ENCODE measurements at regions not wholly inside any gene's neighbourhood (a gene's known extent, or its start where the extent isn't known, plus 50 kb on each side); places are given as distances from the start of the nearest gene placed in this dataset.

DNA sequence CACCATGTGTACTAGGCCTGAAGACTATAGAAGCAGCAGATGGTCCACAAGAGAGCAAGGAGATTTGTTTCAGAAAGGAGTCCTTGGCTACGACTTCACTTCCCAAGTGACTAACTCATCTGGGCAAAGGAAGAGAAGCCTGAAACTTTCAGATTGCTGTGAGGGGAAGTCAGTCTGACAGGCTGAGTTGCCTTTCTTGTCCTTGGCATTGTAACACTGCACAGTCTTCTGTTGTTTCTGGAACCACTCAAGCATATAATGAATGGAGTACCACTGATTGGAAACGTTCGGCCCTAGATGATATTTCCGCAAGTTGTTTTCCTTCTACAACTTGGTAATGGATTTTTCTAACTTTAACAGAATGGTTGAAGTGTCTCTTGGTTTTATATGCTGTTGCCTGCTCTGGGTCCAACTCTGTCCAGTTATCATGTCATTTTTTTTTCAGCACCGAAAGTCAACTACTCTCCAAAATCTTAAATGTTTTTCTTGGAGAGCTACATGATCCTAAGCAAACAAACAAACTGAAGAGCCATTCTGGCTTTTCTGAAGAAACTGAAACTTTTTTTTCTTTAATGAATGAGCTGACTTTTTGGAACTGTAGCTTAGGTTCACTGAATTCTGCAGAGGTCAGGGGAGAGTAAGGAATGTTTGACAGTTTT lies 685.7 kb downstream of the MECOM start:
- no peak for DNase-seq
- Mint-ChIP-seq H3K9me3 (no peaks in the 10 kb centered on the region), H3K27ac (no peak overlapping the region), H3K36me3 (ENCODE audit: low read depth) (no peaks in the 10 kb centered on the region), H3K27me3 (ENCODE audit: insufficient read depth) (no peaks in the 10 kb centered on the region), H3K4me3 (no peak overlapping the region), H3K4me1 (no peaks in the 10 kb centered on the region)
- TF ChIP-seq, protein P1, sequence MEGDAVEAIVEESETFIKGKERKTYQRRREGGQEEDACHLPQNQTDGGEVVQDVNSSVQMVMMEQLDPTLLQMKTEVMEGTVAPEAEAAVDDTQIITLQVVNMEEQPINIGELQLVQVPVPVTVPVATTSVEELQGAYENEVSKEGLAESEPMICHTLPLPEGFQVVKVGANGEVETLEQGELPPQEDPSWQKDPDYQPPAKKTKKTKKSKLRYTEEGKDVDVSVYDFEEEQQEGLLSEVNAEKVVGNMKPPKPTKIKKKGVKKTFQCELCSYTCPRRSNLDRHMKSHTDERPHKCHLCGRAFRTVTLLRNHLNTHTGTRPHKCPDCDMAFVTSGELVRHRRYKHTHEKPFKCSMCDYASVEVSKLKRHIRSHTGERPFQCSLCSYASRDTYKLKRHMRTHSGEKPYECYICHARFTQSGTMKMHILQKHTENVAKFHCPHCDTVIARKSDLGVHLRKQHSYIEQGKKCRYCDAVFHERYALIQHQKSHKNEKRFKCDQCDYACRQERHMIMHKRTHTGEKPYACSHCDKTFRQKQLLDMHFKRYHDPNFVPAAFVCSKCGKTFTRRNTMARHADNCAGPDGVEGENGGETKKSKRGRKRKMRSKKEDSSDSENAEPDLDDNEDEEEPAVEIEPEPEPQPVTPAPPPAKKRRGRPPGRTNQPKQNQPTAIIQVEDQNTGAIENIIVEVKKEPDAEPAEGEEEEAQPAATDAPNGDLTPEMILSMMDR (conservative IDR thresholded peaks at IDR 0.05) = no peak
- H3K4me1 ChIP-seq (ENCODE audit: control insufficient read depth, insufficient read depth, low read length) = no peaks in the 10 kb centered on the region
- no peak overlapping the region for H3K27ac ChIP-seq (ENCODE audit: low read depth, low read length)
- no peaks in the 10 kb centered on the region for H3K36me3 ChIP-seq (ENCODE audit: control insufficient read depth, insufficient read depth, low read length)
- H3K9ac ChIP-seq (ENCODE audit: extremely low read depth, low read length, poor library complexity, severe bottlenecking) = no peak overlapping the region
- no peaks in the 10 kb centered on the region for H3K27me3 ChIP-seq (ENCODE audit: control insufficient read depth, insufficient read depth, low read length, poor library complexity, severe bottlenecking)
- H3K9me3 ChIP-seq (ENCODE audit: control insufficient read depth, low read length) = no peaks in the 10 kb centered on the region
- WGBS, 2 experiments (ENCODE audit: insufficient coverage in 1 of 2, insufficient read length in 1 of 2) = 93 to 100% methylated on average over 2 to 5 of the region's 5 CpGs
- no peak overlapping the region for H3K4me3 ChIP-seq (ENCODE audit: low read length)

DNA sequence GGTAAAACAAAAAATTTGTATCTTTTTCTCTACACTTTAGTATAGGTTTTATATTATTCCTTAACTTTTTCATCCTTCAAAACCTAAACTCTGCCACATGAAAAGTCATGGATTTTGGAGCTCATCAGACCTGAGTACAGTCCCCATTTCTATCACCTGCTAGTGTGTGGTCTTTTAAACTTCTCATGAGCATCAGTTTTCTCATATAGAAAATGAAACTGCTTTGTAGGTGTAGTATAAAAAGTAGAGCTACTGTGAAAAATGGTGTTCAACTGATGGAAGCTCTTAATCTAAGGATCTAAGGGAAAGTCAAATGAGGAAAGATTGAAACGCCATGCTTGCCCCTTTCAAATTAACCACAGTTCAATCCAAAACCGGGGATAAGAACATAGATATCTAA lies 686.5 kb downstream of the MECOM start:
- 90% methylated on average over 2 of the region's 2 CpGs; no CpG with 5 or more reads in 1 of the 2 experiments for WGBS, 2 experiments (ENCODE audit: insufficient coverage in 1 of 2, insufficient read length in 1 of 2)
- DNase-seq = no peak
- no peak overlapping the region for H3K27ac Mint-ChIP-seq
- TF ChIP-seq, protein P1 (conservative IDR thresholded peaks at IDR 0.05) = no peak
- no peaks in the 10 kb centered on the region for H3K9me3 Mint-ChIP-seq
- H3K4me3 Mint-ChIP-seq = no peak overlapping the region
- no peaks in the 10 kb centered on the region for H3K27me3 Mint-ChIP-seq (ENCODE audit: insufficient read depth)
- Histone ChIP-seq H3K9ac (ENCODE audit: extremely low read depth, low read length, poor library complexity, severe bottlenecking) (no peak overlapping the region), H3K4me3 (ENCODE audit: low read length) (no peak overlapping the region), H3K9me3 (ENCODE audit: control insufficient read depth, low read length) (no peaks in the 10 kb centered on the region), H3K36me3 (ENCODE audit: control insufficient read depth, insufficient read depth, low read length) (no peaks in the 10 kb centered on the region), H3K27me3 (ENCODE audit: control insufficient read depth, insufficient read depth, low read length, poor library complexity, severe bottlenecking) (no peaks in the 10 kb centered on the region), H3K4me1 (ENCODE audit: control insufficient read depth, insufficient read depth, low read length) (no peaks in the 10 kb centered on the region), H3K27ac (ENCODE audit: low read depth, low read length) (no peak overlapping the region)
- H3K4me1 Mint-ChIP-seq = no peaks in the 10 kb centered on the region
- no peaks in the 10 kb centered on the region for H3K36me3 Mint-ChIP-seq (ENCODE audit: low read depth)

DNA sequence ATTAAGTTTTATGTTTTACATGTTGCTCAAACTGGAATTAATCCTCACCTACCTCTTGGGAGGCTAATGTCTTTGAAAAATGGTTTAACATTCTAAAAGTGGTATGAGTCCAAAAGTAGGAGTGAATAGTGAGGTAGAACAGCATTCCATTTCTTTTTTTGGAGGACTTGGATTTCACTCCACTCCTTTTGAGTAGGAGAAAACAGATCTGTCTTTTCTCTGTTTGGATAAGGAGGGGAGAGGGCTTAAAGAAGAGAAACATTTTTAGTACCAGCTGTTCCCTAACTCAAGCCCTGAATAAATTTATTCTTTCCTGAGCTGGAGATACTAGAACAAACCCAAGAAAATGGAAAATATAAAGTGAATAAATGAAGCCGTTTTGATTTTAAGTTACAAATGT lies 687.9 kb downstream of the MECOM start:
- H3K27ac Mint-ChIP-seq = no peak overlapping the region
- H3K4me3 ChIP-seq (ENCODE audit: low read length) = no peak overlapping the region
- H3K27me3 Mint-ChIP-seq (ENCODE audit: insufficient read depth) = no peaks in the 10 kb centered on the region
- no peaks in the 10 kb centered on the region for H3K27me3 ChIP-seq (ENCODE audit: control insufficient read depth, insufficient read depth, low read length, poor library complexity, severe bottlenecking)
- H3K27ac ChIP-seq (ENCODE audit: low read depth, low read length) = no peak overlapping the region
- WGBS, 2 experiments (ENCODE audit: insufficient coverage in 1 of 2, insufficient read length in 1 of 2) = 89% methylated on average over 1 of the region's 1 CpG; no CpG with 5 or more reads in 1 of the 2 experiments
- no peaks in the 10 kb centered on the region for H3K4me1 Mint-ChIP-seq
- DNase-seq = no peak
- no peaks in the 10 kb centered on the region for H3K36me3 ChIP-seq (ENCODE audit: control insufficient read depth, insufficient read depth, low read length)
- no peak overlapping the region for H3K4me3 Mint-ChIP-seq
- H3K4me1 ChIP-seq (ENCODE audit: control insufficient read depth, insufficient read depth, low read length) = no peaks in the 10 kb centered on the region
- no peaks in the 10 kb centered on the region for H3K9me3 ChIP-seq (ENCODE audit: control insufficient read depth, low read length)
- no peaks in the 10 kb centered on the region for H3K9me3 Mint-ChIP-seq
- no peak overlapping the region for H3K9ac ChIP-seq (ENCODE audit: extremely low read depth, low read length, poor library complexity, severe bottlenecking)
- TF ChIP-seq, protein P1 (conservative IDR thresholded peaks at IDR 0.05) = no peak
- H3K36me3 Mint-ChIP-seq (ENCODE audit: low read depth) = no peaks in the 10 kb centered on the region

Data from endodermal cell (in vitro differentiated cells).